22Rv1 (cell line): ENCODE measurements at regions not wholly inside any gene's neighbourhood (a gene's known extent, or its start where the extent isn't known, plus 50 kb on each side); places are given as distances from the start of the nearest gene placed in this dataset.

Experiments
- H3K27ac ChIP-seq: fragments of 450-650 bp; 2 replicates; pipeline ENCODE4 v1.5.1; 2017
- CTCF ChIP-seq: fragments of 450-650 bp; IDR thresholded peaks from 2 replicates; pipeline ENCODE4 v1.5.1; 2017; ENCODE audit warnings: mild to moderate bottlenecking
- ZFX ChIP-seq: fragments of 450-650 bp; IDR thresholded peaks from 2 replicates; pipeline ENCODE4 v1.6.1; 2017; ENCODE audit warnings: antibody characterized with exemption, borderline replicate concordance

DNA sequence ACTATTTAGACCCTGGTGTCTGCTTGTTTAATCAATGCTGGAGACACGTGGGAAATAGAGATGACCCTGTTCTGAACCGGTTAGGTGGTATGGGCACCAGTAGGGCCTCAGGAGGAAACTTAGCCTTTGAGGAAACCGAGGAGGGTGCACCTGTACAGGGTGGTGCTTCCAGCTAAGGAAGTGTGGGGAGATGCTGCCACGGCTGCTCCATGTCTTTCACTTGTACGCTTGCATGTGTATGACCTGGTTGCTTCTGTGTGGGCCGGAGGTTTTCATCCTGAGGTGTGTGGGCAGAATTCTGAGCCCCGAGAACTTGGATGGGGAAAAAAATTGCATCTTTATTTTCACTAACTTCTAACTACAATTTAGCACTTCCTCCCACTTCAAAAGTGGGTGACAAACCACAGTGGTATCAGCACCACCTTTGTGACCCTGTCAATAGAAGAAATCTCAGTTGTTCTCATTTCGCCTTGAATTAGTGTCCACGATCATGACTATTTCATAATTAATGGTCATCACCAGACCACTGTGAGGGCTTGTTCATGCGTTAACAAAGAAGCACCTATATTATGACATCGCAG, 99.8 kb upstream of the SPATA31C2 start:
- TF ChIP-seq CTCF = no peak
- no peak for TF ChIP-seq ZFX
- no peak overlapping the region for H3K27ac ChIP-seq

GRCh38 chr9:88237479-88237961, 99.2 kb upstream of the SPATA31C2 start:
- TF ChIP-seq ZFX (no peak), CTCF (no peak)
- H3K27ac ChIP-seq = no peak overlapping the region

GRCh38 chr9:88236511-88237478, 98.5 kb upstream of the SPATA31C2 start:
- no peak for TF ChIP-seq CTCF
- TF ChIP-seq ZFX = no peak
- H3K27ac ChIP-seq = no peak overlapping the region

- TF ChIP-seq CTCF (no peak), ZFX (no peak)
- H3K27ac ChIP-seq = no peak overlapping the region
Observed at GRCh38 chr9:88235615-88236014, 97.3 kb upstream of the SPATA31C2 start.

DNA sequence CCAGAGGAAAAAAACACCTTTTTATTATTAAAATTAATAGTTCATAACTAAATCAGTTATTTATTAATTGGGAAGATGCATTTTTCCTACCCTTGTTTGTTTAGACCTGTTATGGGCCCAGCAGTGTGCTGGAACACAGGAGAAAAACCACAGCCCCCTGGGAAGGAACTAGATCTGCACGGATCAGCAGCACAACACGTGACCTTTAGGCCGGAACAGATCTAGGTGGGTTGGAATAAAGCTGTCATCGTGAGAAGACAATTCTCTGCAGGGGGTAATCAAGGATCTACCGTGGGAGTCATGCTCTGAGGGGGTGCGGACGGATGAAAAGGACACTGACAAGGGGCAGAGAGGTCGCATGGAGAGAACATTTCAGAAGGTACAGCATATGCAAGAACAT, 95.8 kb upstream of the SPATA31C2 start:
- H3K27ac ChIP-seq = no peak overlapping the region
- no peak for TF ChIP-seq CTCF
- TF ChIP-seq ZFX = no peak

DNA sequence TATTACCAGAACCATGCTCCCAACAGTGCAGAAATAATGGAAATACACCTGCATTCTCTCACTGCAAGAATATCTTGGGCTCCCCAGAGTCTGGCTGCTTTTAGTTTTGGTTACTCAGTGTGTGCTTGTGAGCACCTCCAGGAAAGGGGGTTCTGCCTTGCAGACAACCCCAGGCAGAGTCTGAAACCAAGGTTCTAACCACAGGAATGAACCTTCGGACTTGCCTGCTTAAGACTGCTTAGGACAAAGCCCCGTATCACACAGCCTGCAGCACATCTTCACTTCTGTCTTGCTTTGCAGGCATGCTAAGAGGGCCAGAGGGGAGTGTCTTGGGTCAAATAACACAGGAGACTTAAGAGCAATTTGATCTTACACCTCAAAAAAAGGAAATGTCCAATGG, 94.8 kb upstream of the SPATA31C2 start:
- TF ChIP-seq ZFX (no peak), CTCF (no peak)
- no peak overlapping the region for H3K27ac ChIP-seq

DNA sequence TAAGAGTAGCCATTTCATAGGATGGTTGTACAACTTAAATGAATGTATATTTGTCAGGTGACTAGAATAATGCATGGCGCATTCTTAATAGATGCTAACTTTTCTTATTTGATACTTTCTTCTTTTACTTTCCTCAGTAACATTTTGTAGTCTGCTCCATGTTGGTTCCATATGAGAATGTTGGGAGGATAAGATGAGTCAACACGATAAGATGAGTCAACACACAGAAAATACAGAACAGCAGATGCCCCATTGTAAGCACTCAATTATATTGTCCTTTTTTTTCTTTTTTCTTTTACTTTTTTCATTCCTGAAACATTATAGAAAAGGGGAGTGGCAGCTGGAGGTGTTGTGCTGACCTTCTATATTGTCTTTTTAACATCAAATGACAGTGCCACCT, 92.3 kb upstream of the SPATA31C2 start:
- no peak overlapping the region for H3K27ac ChIP-seq
- TF ChIP-seq ZFX = no peak
- TF ChIP-seq CTCF = no peak
